Stimulated activated CD4-positive, alpha-beta T cell treated with anti-CD3 and anti-CD28 coated beads, Interleukin-2, amount 100 ng/mL, for 48 hours (primary cell): ENCODE measurements at regions not wholly inside any gene's neighbourhood (a gene's known extent, or its start where the extent isn't known, plus 50 kb on each side); places are given as distances from the start of the nearest gene placed in this dataset.
"Not testable (repeated sequence)": the region's sequence is repeated elsewhere in the genome, so short reads cannot be mapped to it uniquely, and the experiment has no call there.

Experiments used
- DNase-seq, 2 donors: peaks; one replicate each; pipeline ENCODE4 v3.0.0-alpha.2; 2020

DNA sequence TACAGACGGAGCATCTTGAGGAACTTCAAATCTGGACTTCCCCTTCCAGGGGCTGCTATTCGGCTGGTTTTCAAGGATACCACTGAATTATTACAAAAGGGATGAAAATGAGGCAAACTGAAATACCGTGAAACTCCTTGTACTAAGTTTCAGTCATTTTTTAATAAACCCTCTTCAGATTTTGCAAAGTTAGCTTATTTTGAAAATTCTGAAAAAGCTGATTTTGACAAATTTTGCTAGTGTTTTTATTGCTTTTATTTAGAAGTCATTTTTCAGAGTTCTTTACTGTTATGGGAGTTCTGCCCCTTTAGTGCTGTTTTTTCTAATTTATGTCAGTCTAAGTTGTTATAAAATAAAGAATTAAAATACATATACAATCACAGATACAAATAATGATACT, 390.4 kb upstream of the VRK2 start:
- DNase-seq = no peak

DNA sequence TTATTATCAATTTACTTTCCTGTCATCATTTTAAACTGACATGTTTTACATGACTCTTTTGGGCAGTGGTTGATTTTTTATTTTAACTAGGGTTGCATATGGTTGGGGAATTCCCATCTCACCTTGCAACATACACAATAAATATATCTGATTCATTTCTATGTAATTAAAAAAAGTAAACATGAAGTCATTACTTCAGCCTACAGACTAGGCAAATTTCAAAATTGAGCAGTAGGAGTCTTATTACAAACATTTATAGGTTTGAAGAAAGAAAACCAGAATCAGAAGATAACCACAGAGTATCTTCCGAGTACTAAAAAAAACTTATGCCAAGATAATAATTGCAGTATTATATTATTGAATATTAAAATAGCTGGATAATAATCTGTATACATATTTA, 377.0 kb upstream of the VRK2 start:
- DNase-seq = no peak

DNA sequence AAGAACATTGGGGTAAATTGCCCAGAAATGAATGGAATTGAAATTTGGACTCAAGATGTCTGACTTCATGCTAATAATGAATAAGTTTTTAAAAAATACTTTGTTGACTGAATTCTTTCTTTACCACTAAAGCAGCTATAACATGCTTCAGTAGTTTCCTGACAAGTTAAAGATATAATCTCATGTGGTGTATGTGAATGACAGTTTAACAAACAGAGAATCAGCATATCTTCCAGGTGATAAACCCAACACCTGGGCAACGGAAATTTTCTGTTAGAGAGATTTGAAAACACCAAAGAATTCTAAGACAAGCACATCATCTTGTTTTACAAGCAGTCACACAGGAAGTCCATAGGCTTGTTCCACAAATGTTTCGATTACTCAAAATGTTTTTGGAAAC, 372.6 kb upstream of the VRK2 start:
- DNase-seq = no peak

DNA sequence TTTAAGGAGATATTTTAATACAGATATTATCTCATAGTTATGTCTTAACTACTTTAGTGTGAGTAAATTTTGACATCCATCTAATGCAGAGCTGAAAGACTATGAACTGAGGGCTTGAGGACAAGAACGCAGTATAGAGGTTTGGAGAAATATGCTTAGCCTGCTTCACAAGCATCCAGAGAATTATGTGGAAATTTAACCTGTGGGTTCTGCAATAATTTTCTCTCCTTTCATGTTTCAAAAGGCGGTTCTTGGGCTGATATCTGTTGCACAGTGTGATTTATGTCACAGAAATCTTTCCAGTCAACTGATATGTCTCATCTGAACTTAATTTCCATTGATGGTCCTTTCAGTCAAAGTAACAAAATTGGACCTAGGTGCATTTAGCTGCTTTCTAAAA, 371.9 kb upstream of the VRK2 start:
- no peak for DNase-seq

DNA sequence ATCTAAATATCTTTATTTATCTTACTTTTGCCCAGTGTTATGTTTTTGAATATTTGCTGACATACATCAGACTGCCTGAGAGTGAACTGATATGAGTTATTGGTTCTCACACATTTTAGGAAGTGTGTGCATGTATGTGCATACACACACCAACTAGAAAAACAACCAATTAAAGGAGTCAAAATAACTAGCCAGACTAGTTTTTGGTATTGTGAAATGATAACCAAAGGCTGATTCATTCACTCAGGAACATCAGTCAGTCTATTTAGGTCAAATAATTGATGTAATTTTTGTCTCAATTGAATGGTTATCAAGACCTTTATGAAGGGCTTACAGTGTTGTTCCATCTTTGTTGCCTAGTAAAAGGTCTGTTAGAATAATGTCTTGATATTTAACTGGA, 369.3 kb upstream of the VRK2 start:
- DNase-seq = no peak

DNA sequence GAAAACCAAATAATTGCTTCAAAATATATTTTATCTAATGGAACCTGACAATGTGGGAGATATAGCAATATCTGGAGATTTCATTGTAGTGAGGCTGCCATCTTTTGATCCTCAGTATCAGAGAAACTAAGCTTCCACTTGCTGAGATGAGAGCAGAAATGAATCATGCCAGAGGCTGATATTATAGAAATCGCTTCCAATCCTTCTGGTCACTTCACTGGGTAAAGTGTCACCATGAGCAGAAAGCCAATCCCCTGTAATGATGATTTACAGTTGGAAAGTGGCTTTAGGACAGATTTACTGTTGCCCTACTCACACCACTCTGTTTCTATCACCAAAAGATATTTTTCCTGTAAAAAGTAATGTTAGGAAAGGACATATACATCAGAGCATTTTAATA, 365.0 kb upstream of the VRK2 start:
- DNase-seq = no peak

DNA sequence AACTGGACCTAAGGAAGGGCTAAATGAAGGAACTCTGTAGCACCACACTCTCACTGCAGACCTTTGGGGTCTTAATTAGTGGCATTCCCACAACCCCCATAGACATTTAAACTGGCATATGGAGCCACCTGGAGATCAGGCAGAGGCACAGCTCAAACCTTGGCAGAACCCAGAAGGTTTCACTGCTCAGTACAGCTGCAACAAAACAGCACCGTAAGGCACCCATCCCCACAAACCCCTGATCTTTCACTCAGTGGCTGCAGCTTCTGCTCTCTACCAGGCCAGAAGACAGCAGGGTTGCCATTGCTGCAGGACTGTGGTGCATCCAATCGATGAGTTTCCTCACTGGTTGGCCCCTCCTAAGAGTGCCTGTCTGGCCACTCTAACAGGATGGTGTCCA, 361.6 kb upstream of the VRK2 start:
- no peak for DNase-seq

DNA sequence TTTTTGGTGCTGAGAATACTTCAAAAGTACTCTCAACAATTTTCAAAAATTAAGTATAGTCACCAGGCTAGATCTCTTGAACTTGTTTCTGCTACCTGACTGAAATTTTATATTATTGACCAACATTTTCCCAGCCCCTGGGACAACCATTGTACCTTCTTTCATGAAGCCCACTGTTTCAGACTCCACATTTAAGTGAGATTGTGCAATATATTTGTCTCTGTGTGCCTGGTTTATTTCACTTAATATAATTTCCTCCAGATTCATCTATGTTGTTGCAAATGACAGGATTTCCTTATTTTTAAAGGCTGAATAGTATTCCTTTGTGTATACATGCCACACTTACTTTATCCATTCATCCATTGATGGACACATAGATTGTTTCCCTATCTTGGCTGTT, 354.2 kb upstream of the VRK2 start:
- no peak for DNase-seq

DNA sequence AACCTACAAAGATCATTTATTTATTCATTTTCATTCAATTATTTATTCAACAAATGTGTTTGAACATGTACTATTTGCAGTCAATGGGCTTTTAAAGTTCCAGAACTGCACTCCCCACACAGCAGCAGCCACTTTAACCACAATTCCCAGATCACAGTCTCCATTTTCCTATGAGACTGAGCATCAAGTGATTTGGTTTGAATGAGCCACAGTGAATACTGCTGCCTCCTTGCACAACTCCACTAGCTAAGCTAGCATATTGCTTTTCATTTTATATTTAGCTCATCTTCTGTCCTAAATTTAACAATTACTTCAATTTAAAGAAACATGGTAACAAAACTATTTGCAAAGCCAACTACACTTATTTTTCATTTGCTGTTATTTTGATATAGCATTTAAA, 353.4 kb upstream of the VRK2 start:
- no peak for DNase-seq

DNA sequence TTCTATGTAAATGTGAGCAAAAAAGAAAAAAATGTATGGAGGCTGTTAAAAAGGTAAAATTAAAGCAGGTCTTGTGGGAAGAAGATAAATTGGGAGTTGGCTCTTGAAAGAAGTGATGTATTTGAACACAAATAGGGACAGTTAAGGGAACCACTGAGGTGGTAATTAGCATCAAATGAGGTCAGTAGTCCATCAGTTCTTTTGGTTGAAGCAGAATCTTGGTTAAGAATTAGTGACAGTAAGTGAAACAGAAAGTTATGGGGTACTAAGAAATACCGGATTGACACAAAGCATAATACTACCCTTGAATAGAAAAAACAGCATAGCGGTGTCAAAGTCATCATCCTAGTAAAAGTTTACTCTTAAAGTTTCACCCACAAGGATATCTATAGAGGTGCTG, 352.6 kb upstream of the VRK2 start:
- DNase-seq = no peak

DNA sequence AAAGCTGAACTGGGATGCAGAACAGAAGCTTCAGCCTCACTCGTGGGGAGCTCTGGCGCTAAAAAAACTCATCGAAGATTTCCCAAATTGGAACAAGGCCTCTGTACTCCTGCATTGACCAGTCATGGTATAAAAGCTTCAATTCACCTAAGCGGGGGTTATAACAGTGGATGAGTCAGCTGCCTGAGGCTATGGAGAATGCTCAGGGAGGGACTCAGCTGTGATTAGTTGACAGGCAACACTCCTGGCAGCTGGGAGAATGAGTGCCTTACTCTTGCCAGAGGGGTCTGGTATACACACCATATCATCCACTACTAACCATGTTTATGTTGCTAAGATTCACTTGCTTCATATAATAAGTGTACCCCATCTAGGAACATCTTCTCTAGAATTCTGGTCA, 350.6 kb upstream of the VRK2 start:
- DNase-seq = no peak

DNA sequence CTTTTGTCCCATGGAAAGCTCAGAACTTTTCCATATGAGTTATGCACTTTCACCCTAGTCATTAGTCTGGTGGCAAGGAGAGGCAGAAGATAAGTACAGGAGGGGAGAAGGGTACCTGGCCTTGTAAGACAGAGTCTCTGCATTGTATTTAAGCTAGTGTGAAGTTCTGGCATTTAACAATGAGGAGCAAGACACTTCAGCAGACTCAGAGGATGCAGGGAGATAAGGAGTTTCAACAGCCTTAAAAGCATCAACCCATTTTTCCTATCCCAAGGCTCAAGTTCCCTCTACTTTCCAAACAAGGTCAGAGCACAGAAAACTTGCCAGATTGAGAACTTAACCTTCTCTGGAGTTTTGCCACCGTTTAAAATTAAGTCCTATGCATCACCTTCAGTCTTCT, 348.2 kb upstream of the VRK2 start:
- no peak for DNase-seq

DNA sequence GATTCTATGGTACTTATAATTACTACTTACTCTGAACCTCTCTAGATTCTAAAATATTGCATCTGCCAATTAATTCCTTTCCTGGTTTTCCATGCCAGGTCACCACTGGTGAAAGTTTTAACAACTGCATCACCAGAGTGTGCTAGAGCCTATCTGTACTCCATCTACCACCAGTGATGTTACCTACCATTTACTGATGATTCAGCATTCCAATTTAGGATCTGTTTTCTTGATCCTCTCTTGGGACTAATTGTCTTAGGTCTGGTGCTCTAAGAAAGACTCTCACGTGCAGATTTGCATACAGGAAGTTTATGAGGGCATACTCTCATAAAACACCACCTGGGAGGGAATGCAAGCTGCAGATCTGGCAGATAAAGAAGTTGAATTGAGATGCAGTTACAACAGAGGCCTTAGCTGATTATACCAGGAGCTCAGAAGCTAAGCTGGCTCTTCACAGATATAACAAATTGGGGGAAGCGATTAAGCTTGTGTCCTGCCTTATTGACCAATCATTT, 347.6 kb upstream of the VRK2 start:
- DNase-seq = no peak

DNA sequence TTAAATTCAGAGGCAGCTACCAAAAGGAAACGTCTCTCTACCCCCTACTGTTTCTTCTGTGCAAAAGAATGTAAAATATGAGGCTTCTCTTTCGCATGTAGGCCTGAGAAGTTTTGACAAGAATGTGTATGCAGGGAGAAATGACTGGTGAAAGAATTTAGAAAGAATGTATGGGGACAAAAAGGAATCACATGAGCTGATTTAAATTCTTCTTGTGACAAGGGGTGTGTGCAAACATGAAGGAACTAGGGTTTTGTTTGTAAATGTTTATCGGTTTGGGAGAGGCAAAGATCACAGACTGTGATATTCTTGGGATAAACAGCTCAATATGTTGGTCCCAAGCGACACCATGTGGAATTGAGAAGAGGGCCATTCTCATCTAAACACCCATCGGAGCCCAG, 345.2 kb upstream of the VRK2 start:
- no peak for DNase-seq

DNA sequence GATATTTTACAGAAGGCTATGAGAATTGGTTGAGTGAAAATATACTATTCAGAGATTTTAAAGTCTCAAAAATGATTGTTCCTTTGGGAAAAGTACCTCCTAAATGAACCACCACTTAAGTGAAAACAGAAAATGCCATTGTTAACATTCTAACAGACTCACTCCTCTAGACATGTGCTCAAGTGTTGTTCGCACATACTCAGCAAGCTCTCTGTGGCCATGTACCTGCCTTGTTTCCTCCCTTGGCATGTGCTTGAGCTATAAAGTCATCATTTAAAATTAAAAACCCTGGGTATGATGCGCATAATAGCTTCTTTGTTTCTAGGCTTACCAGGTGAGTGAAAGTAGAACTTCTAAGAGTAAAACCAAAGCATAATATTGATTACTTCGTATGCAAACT, 343.2 kb upstream of the VRK2 start:
- no peak for DNase-seq

DNA sequence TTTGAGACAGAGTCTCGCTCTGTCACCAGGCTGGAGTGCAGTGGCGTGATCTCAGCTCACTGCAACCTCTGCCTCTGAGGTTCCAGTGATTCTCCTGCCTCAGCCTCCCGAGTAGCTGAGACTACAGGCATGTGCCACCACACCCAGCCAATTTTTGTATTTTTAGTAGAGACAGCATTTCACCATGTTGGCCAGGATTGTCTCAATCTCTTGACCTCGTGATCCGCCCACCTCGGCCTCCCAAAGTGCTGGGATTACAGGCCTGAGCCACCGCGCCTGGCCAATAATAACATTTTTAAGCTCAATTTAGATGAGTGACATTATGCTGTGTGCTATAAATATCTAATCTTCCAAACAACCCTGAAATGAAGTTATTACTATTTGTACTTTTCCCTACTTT, 338.8 kb upstream of the VRK2 start:
- not testable (repeated sequence) for DNase-seq

DNA sequence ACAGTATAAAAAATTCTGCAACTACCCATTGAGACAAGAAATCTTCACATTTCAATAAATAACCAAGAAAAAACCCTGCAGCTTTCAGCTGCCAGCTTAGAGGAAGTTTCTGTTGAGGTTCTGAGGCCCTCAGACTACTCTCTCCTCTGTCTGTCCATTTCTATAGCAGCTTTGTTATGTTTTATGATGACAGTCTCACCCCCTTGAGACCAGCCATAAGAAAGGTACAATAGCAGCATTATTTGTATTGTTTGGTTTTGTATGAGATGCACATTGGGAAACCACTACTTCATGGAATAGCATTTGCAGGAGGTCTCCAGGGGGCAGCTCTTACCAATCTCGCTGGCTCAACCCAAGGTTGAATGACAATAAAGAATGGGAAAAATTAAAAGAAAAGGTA, 334.6 kb upstream of the VRK2 start:
- DNase-seq = no peak

DNA sequence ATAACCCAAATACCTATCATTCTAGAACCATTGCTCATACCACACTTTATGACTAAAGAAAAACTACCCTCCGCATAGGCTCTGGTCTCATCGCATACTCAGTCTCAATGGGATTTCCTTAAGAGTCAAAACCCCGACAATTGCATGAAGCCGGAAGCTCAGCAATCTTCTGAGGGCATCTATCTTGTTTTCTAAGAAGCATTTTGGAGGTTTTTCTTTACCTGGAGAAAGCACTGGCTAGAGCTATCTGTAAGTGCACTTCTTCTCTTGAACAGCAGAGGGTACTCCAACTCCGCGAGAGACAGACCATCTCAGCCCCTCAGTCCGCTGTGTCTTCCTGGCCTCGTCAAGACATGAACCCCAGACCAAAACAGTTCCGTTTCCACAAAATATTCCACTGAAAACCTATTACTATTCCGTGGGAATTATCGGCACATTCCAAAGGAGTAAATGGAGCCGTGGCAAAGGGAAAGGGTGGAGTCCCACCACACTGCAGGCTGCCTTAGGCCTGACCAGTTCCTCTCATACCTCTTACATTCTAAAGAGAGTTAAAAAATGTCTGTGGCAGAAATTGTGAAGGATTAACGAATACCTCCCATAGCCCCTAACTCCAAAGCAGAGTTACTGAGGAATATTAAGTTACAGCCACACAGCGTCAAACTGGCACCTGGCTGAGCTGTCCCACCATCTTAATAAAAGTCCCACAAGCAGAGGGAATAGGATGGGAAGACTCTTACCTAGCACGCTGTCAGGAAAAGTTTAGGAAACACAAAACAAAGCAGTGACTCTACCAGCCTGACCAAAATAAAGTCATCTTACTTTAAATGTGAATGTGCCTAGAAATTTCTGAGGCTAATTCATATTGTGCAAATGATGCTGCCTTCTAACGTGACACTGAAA, 325.6 kb upstream of the VRK2 start:
- peak; percentile 18 to 22 for DNase-seq

DNA sequence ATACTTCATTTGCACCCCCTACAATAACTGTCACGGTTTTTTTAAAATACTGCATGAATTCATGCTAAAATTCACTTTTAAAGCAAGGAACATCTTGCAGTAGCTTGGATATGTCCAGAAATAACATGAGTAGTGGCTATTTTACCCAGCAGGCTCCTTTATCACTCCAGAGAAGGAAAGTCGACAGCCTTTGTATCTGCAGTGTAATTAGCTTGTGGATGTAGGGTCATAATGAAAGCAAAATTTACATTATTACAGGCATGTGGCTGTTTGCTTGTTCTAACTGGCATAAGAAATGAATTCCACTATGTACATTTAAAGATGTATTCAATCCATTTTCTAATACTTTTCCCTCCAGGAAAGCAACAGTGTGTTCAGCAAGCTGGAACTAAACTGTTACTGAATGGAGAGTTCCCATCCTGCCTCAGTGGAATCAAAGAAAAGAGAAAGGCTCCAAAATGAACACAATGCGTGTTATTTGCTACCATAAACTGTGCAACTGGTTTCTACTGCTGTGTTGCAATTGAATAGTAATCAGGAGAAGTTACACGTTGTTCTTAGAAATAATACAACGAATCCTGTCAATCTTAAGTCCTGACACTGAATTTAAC, 321.2 kb upstream of the VRK2 start:
- no peak for DNase-seq

DNA sequence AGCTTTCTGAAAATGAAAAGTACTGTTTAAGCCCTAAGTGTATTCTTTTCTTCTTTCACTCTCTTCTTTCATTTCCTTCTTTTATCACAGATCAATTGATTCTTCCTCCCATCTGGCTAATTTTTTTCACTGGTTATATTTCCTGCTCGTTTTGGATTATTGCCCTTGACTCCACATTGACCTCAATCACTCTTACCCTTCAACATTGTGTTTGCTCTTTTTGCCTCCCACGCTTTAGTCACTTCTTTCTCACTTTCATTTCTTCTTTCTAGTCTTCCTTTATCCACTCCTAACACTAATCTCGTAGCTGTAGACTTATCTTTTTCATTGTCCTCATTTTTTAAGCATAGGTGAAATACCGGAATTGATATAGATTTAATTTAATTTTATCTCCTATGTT, 320.3 kb upstream of the VRK2 start:
- DNase-seq = no peak

DNA sequence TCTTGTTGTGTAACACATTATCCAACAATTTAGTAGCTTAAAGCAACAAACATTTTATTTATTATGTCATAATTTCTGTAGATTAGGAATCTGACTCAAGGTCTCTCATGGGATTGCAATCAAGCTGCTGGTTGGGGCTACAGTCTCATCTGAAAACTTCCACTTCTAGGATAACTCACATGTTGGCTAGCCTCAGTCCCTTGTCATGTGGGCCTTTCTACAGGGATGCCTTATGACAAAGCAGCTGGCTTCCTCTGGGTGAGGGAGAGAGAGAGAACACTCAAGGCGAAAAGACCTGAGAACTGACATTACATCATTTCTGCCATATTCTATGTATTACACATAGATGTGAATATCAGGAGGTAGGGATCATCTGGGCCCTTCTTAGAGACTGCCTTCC, 317.9 kb upstream of the VRK2 start:
- DNase-seq = no peak

DNA sequence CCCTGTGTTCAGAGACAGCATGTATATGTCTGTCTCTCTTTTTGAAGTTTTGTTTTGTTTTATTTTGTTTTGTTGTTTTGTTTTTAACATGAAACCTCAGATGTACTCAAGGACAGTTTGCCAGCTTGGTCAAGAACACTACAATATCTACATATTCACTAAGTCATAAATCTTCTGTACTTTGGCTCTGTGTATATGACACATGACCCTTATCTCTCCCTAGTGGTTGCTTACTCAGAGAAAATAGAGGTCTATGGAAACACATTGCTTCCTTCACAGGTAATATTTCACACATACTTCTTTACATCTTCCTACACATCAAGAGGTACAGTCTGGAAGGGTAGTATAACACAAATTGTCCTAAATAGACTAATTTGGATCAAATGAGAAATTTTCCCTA, 312.6 kb upstream of the VRK2 start:
- no peak for DNase-seq

DNA sequence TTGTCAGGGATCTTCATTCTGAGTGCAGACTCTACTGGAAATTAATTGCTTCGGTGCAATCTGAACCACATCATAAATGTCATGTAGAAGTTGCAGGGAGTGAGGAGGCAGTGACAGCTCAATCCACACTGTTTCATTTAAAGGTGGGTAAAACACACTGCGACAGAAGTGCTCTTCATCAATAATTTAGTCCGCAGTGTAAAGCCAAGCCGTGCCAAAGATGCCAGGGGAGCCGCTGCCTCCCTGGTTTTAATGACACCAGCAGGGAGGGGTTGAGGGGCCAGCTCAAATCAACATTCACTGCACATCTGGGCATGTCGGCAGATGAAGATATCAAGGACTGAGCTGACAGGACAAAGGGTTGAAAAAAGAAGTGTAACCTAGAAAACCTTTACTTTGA, 305.7 kb upstream of the VRK2 start:
- no peak for DNase-seq

DNA sequence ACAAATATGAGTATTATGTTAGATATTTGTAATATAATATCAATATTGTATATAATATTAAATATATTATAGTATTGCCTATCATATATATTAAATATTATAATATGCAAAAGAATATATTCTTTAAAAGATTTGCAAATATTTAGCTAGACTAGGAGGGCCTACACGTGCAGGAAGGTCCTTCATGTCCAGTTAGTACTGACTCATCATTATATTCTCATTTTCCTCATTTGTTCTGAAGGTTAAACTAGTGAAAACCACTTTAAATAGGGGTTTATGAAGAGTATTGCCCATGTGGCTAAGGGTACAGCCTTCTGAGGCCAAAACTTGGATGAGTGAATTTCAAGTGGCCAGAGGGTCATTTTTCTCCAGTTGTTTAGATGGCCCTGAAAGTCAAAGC, 293.0 kb upstream of the VRK2 start:
- no peak for DNase-seq

DNA sequence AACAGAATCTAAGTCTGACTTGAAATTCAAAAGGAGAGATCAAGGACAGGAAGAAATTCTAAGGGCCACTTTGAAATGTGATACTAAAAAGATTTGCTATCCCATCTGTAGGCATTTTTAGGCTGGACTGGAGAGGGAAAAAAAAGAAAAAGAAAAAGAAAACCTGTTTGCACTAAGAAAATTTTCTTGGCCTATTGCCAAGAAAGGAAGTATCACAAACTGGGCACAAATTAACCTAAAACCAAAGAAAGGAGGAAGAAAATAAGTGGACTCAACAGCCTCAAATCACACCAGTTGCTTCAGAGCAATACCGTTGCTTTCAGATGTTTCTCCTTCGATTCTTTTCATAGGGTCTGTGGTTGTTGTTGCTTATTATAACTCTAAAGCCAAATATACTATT, 287.9 kb upstream of the VRK2 start:
- no peak for DNase-seq
